ENCODE measurements at regions not wholly inside any gene's neighbourhood (a gene's known extent, or its start where the extent isn't known, plus 50 kb on each side); places are given as distances from the start of the nearest gene placed in this dataset.

- Histone ChIP-seq H2AFZ (ENCODE audit: low read depth, low read length) (no peak overlapping the region), H3K9me1 (replicated peaks; ENCODE audit: control insufficient read depth, extremely low read depth, insufficient read depth, low read length) (no peaks in the 10 kb centered on the region), H3K4me1 (ENCODE audit: control insufficient read depth, extremely low read depth, insufficient read depth, low read length) (no peaks in the 10 kb centered on the region), H3K36me3 (ENCODE audit: control insufficient read depth in 2 of 2, extremely low read depth in 1 of 2, insufficient read depth in 2 of 2, low read length in 2 of 2) (no peaks in the 10 kb centered on the region), H3K27ac (ENCODE audit: insufficient read depth, low read depth, low read length) (no peak overlapping the region), H3K79me2 (ENCODE audit: control insufficient read depth, insufficient read depth, low read length) (no peaks in the 10 kb centered on the region), H3K4me2 (ENCODE audit: insufficient read depth, low read length) (no peak overlapping the region), H3K27me3 (ENCODE audit: control insufficient read depth in 2 of 2, insufficient read depth in 2 of 2, low read length in 2 of 2) (no peaks in the 10 kb centered on the region), H4K20me1 (replicated peaks; ENCODE audit: control insufficient read depth, extremely low read depth, insufficient read depth, low read length) (no peaks in the 10 kb centered on the region), H3K4me3 (replicated peaks in 1 of 3; ENCODE audit: insufficient read depth in 1 of 3, low read depth in 1 of 3, low read length in 3 of 3) (no peak overlapping the region), H3K9ac (replicated peaks; ENCODE audit: extremely low read depth, insufficient read depth, low read length) (no peak overlapping the region), H3K9me3 (replicated peaks; ENCODE audit: control insufficient read depth, insufficient read depth, low read length) (no peaks in the 10 kb centered on the region)
- dilution Hi-C loops (cut with MboI; ENCODE audit: extremely low pct_ligation_motif_present, low sequenced_read_pairs) = no loop called here
- FAIRE-seq (no peak), DNase-seq (ENCODE audit: low read depth, low spot score) (no peak)
- ChIA-PET CTCF (no interaction called here), POLR2A (no interaction called here)
- intact Hi-C loops (cut with micrococcal nuclease) = no loop called here
- TF ChIP-seq POLR2A (IDR thresholded peaks at IDR 0.05; ENCODE audit: low read depth, low read length) (no peak), EZH2 (IDR thresholded peaks at IDR 0.05; ENCODE audit: borderline replicate concordance, low read depth, low read length, severe bottlenecking) (no peak), JUN (IDR thresholded peaks at IDR 0.05; ENCODE audit: borderline replicate concordance, insufficient read depth, insufficient read length, low read depth) (no peak), MYC (IDR thresholded peaks at IDR 0.05; ENCODE audit: low read depth, low read length) (no peak), FOS (IDR thresholded peaks at IDR 0.05; ENCODE audit: borderline replicate concordance, insufficient read depth, low read length) (no peak), CTCF (IDR thresholded peaks at IDR 0.05; ENCODE audit: extremely low read depth in 1 of 2, insufficient read depth in 1 of 2, low read depth in 1 of 2, low read length in 2 of 2) (no peak), MAX (IDR thresholded peaks at IDR 0.05; ENCODE audit: insufficient read depth, insufficient read length) (no peak), POLR2AphosphoS5 (IDR thresholded peaks at IDR 0.05; ENCODE audit: insufficient read depth, low read depth, low read length) (no peak), GATA2 (IDR thresholded peaks at IDR 0.05; ENCODE audit: insufficient read depth, insufficient read length, low read depth, low read length) (no peak)
- BruUV-seq (replicated peaks) = no TSS peak
Measured at GRCh38 chr15:97301166-97301565, 659.3 kb upstream of the ARRDC4 start.

All from endothelial cell of umbilical vein (primary cell).